GM18870 (cell line): ENCODE measurements at regions not wholly inside any gene's neighbourhood (a gene's known extent, or its start where the extent isn't known, plus 50 kb on each side); places are given as distances from the start of the nearest gene placed in this dataset.
"Not testable (repeated sequence)": the region's sequence is repeated elsewhere in the genome, so short reads cannot be mapped to it uniquely, and the experiment has no call there.

ENCODE experiments used
- ATAC-seq: cut with Tn5 transposase; IDR thresholded peaks from one replicate; pipeline ENCODE4 v1.9.1; 2021; ENCODE audit warnings: moderate library complexity; ENCODE audit not compliant: unreplicated experiment

GRCh38 chr10:85280014-85280413 lies 951.6 kb downstream of the CCSER2 start:
- ATAC-seq = no peak

- no peak for ATAC-seq
These were observed 956.7 kb downstream of the CCSER2 start for GRCh38 chr10:85284778-85285770.

- no peak for ATAC-seq
These were observed 965.1 kb downstream of the CCSER2 start for GRCh38 chr10:85293483-85293882.

- ATAC-seq = no peak
These were observed 983.4 kb downstream of the CCSER2 start for GRCh38 chr10:85311613-85312337.

GRCh38 chr10:85315657-85316056 lies 987.3 kb downstream of the CCSER2 start:
- ATAC-seq = no peak

- ATAC-seq = no peak
These were observed 987.9 kb downstream of the CCSER2 start for GRCh38 chr10:85316276-85316675.

- no peak for ATAC-seq
These were observed 989.4 kb downstream of the CCSER2 start for GRCh38 chr10:85317827-85318226.

GRCh38 chr10:85318809-85319807 lies 990.7 kb downstream of the CCSER2 start:
- no peak for ATAC-seq

GRCh38 chr10:85319826-85320225 lies 991.4 kb downstream of the CCSER2 start:
- no peak for ATAC-seq

- no peak for ATAC-seq
These were observed 1005.2 kb downstream of the CCSER2 start for GRCh38 chr10:85333594-85333993.

GRCh38 chr10:85362401-85362800 lies 1004.2 kb downstream of the GRID1 start:
- ATAC-seq = no peak

- no peak for ATAC-seq
These were observed 989.4 kb downstream of the GRID1 start for GRCh38 chr10:85377029-85377806.

GRCh38 chr10:85379338-85379737 lies 987.3 kb downstream of the GRID1 start:
- ATAC-seq = no peak

GRCh38 chr10:85400981-85401695 lies 965.5 kb downstream of the GRID1 start:
- no peak for ATAC-seq

- no peak for ATAC-seq
These were observed 964.1 kb downstream of the GRID1 start for GRCh38 chr10:85402541-85402940.

GRCh38 chr10:85407088-85407487 lies 959.5 kb downstream of the GRID1 start:
- no peak for ATAC-seq

GRCh38 chr10:85408388-85408787 lies 958.2 kb downstream of the GRID1 start:
- ATAC-seq = no peak

- ATAC-seq = not testable (repeated sequence)
These were observed 956.0 kb downstream of the GRID1 start for GRCh38 chr10:85410586-85410985.

GRCh38 chr10:85413570-85413969 lies 953.0 kb downstream of the GRID1 start:
- no peak for ATAC-seq
